ENCODE measurements at regions not wholly inside any gene's neighbourhood (a gene's known extent, or its start where the extent isn't known, plus 50 kb on each side); places are given as distances from the start of the nearest gene placed in this dataset.

DNA sequence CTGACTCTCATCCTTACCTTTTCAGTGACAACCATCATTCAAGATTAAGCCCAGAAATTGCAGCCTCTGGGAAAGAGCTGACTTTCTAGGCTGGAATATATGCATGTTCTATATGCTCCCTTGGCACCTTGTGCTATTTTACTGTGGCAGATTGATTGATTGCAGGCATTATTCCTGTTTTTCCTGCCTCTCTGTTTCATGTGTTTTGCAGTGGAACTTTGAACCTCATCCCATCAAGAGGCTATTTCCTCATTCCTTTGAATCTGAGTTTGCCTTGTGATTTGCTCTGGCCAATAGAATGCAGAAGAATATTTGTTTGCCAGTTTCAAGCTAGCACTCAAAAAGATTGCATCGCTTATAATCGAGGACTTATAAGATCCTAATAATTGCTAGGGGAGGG lies 174.8 kb upstream of the DCN start:
- no peak for DNase-seq
- Mint-ChIP-seq H3K27ac (no peak overlapping the region), H3K36me3 (ENCODE audit: low read depth) (no peaks in the 10 kb centered on the region), H3K9me3 (no peaks in the 10 kb centered on the region), H3K27me3 (peaks cover 6% of the 10 kb centered on the region), H3K4me3 (no peak overlapping the region), H3K4me1 (peaks cover 4% of the 10 kb centered on the region)
- ChIA-PET POLR2A (no interaction called here), CTCF (no interaction called here)

DNA sequence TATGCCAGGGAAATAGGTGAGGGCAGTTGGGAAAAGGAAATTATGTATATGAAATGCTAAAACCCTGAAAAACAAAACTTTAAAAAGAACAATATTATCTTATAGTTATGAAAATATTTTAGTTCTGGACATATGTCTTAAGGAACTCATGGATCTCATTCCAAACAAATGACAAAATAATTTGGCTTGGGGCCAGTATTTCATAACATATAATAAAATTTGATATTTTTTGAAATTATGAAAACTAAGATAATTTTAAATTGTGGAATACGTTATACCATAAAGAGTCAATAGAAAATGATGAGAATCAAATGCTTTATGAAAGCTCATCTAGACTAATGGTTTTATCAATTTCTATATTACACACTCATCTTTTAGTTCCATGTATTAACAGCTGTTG lies 173.8 kb upstream of the DCN start:
- H3K27me3 Mint-ChIP-seq: peaks cover 11% of the 10 kb centered on the region
- H3K9me3 Mint-ChIP-seq: peaks cover 2% of the 10 kb centered on the region
- H3K4me1 Mint-ChIP-seq: no peaks in the 10 kb centered on the region
- POLR2A ChIA-PET: no interaction called here
- DNase-seq: no peak
- H3K36me3 Mint-ChIP-seq (ENCODE audit: low read depth): no peaks in the 10 kb centered on the region
- H3K27ac Mint-ChIP-seq: no peak overlapping the region
- H3K4me3 Mint-ChIP-seq: no peak overlapping the region
- CTCF ChIA-PET: no interaction called here

DNA sequence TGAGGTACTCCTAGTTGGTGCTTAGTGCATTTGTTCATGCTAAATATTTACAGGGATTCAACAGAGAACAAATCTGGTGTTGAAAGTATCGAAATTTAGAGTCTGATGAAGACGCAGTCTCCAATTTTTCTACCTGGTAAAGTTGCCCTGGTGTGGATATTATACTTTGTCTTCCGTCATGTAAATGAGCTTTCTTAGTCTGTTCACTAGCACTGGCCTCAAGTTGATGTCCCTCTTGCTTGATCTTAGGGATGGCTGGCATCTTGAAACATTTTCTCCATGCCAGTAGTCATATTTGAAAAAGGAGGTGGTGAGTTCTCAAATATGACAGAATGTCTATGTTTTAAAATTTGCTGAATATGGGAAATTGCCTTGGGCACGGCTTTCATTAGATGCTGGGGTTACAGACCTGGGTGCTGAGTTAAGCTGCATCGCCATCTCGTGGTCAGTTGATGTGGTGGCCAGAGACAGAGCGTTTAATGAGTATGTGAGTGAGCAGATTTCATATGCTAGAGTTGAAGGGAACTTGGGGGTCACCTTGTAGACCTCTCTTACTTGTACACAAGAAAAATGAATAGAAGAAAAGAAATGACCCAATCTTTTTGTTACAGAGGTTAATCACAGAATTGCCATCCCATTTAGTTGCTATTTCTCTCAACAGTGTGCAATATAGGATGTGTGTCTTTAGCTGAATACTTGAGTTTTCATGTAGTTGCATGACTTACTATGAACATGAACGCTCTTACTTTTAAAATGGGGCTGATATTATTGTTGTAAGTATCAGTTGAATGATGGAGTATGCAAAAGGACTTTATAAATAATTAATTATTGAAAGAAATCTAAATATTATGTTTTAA lies 172.8 kb upstream of the DCN start:
- Mint-ChIP-seq H3K4me1 (no peaks in the 10 kb centered on the region), H3K9me3 (peaks cover 2% of the 10 kb centered on the region), H3K4me3 (no peak overlapping the region), H3K36me3 (ENCODE audit: low read depth) (no peaks in the 10 kb centered on the region), H3K27ac (no peak overlapping the region), H3K27me3 (peaks cover 9% of the 10 kb centered on the region)
- peak; percentile 48 for DNase-seq
- CTCF ChIA-PET: no interaction called here
- POLR2A ChIA-PET: no interaction called here

- Mint-ChIP-seq H3K4me1 (no peaks in the 10 kb centered on the region), H3K36me3 (ENCODE audit: low read depth) (no peaks in the 10 kb centered on the region), H3K9me3 (peaks cover 2% of the 10 kb centered on the region), H3K4me3 (no peak overlapping the region), H3K27me3 (peaks cover 10% of the 10 kb centered on the region), H3K27ac (no peak overlapping the region)
- no peak for DNase-seq
- ChIA-PET POLR2A (no interaction called here), CTCF (no interaction called here)
Observed at GRCh38 chr12:91353266-91353665, 170.6 kb upstream of the DCN start.

DNA sequence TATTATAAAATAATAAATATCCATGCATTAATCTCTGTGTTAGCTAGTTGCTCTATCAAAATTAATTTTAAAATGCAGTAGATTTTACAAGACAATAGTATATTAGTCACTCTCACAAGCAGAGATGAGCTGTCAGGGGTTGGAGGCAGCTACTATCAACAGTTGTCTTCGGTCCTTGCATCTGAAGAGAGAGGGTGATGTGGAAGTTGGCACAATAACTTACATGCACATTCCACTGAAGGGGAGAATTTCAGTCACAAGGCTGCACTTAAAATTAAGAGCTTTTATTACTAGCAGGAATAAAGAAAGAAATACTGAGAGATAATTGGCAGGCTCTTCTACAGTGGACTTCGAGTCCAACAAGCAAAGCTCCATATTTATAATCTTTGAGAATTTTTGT lies 166.9 kb upstream of the DCN start:
- Mint-ChIP-seq H3K27ac (no peak overlapping the region), H3K36me3 (ENCODE audit: low read depth) (no peaks in the 10 kb centered on the region), H3K4me1 (no peaks in the 10 kb centered on the region), H3K9me3 (peaks cover 2% of the 10 kb centered on the region), H3K4me3 (no peak overlapping the region), H3K27me3 (peaks cover 8% of the 10 kb centered on the region)
- CTCF ChIA-PET: no interaction called here
- no peak for DNase-seq
- POLR2A ChIA-PET: no interaction called here

DNA sequence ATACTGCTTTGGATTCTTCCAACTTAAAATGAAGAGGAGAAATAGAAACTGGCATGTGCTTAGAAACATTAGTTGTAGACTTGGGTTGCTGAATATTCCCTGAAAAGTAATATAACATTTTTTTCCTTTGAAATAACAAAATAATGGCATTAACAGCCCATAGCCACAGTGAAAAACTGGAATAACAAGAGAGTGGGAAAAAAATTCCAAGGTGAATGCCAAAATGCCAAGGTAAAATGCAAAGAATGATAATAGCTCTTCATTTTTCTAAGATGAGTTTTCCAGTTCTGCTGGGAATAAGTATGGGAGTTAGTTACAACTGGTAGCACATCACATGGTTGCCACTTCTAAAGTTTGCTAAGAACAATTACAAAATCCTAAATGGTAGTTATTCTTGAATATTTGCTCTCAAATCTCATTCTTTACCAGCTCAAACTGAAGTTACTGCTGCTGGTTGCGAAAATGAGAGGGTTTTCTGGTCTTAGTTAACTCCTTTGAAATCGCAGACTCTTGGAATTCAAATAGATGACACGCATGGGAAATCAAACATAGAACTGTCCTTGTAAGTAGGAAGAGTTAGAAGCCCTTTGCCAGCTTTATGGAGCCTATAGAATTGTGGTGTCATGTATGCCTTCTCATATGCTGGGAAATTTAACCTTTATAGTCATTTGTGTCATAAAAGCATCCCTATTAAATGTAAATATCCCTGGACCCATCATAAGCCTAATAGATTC lies 165.0 kb upstream of the DCN start:
- ChIA-PET CTCF (no interaction called here), POLR2A (no interaction called here)
- Mint-ChIP-seq H3K4me1 (no peaks in the 10 kb centered on the region), H3K4me3 (no peak overlapping the region), H3K36me3 (ENCODE audit: low read depth) (no peaks in the 10 kb centered on the region), H3K27ac (no peak overlapping the region), H3K9me3 (peaks cover 2% of the 10 kb centered on the region), H3K27me3 (peaks cover 8% of the 10 kb centered on the region)
- no peak for DNase-seq

- Mint-ChIP-seq H3K27ac (no peak overlapping the region), H3K36me3 (ENCODE audit: low read depth) (no peaks in the 10 kb centered on the region), H3K4me3 (no peak overlapping the region), H3K4me1 (no peaks in the 10 kb centered on the region), H3K9me3 (peaks cover 1% of the 10 kb centered on the region), H3K27me3 (peaks cover 7% of the 10 kb centered on the region)
- DNase-seq: no peak
- POLR2A ChIA-PET: no interaction called here
- CTCF ChIA-PET: no interaction called here
Observed at GRCh38 chr12:91346827-91347226, 164.2 kb upstream of the DCN start.

GRCh38 chr12:91344408-91344807 lies 161.8 kb upstream of the DCN start:
- Mint-ChIP-seq H3K27ac (no peak overlapping the region), H3K9me3 (no peaks in the 10 kb centered on the region), H3K4me1 (no peaks in the 10 kb centered on the region), H3K27me3 (peaks cover 5% of the 10 kb centered on the region), H3K36me3 (ENCODE audit: low read depth) (no peaks in the 10 kb centered on the region), H3K4me3 (no peak overlapping the region)
- ChIA-PET POLR2A (no interaction called here), CTCF (no interaction called here)
- no peak for DNase-seq

DNA sequence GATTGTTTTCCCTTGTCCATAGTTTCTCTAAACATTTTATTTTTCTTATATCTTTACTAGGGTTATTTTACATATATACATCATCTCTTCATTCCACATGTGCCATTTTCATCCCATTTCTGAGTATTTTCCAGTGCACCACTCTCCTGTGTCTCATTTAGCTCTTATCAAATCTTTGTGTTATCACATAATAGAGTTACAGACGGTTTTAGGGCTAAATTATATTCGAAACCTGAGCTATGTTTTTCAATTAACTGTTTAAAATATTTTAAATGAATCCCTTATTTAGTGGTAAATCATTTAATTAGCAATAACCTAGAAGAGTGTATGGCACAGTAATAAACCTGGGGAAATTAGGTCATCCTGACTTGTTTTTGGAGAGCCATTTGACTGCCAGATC lies 160.4 kb upstream of the DCN start:
- no peak overlapping the region for H3K4me3 Mint-ChIP-seq
- no peaks in the 10 kb centered on the region for H3K4me1 Mint-ChIP-seq
- CTCF ChIA-PET: no interaction called here

DNA sequence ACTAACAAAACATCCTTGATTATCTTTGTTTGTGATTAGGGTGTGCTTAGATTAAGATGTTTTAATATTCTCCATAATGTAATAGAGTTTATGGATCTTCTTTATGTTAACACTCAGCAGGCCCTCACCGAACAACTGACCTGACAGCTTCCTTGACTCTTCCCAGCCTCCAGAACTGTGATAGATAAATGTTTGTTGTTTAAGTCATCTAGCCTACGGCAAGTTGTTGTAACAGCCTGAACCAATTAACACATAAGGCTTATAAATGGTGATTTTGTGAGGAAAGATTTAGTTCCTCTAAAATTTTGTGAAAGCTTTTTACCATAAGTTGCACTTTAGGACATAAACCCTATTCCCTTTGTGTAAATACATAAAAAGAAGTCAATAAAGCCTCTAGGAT lies 156.5 kb upstream of the DCN start:
- no peak for DNase-seq
- Mint-ChIP-seq H3K4me3 (no peak overlapping the region), H3K36me3 (ENCODE audit: low read depth) (no peaks in the 10 kb centered on the region), H3K9me3 (no peaks in the 10 kb centered on the region), H3K27me3 (peaks cover 15% of the 10 kb centered on the region), H3K27ac (no peak overlapping the region), H3K4me1 (no peaks in the 10 kb centered on the region)
- ChIA-PET POLR2A (no interaction called here), CTCF (no interaction called here)

More for the DNA sequence above, 160.4 kb upstream of the DCN start:
- no peak for DNase-seq
- no peak overlapping the region for H3K27ac Mint-ChIP-seq
- peaks cover 5% of the 10 kb centered on the region for H3K27me3 Mint-ChIP-seq
- H3K36me3 Mint-ChIP-seq (ENCODE audit: low read depth): no peaks in the 10 kb centered on the region
- POLR2A ChIA-PET: no interaction called here
- no peaks in the 10 kb centered on the region for H3K9me3 Mint-ChIP-seq

GRCh38 chr12:91335699-91336098 lies 153.1 kb upstream of the DCN start:
- Mint-ChIP-seq H3K4me1 (no peaks in the 10 kb centered on the region), H3K4me3 (no peak overlapping the region), H3K9me3 (no peaks in the 10 kb centered on the region), H3K27me3 (peaks cover 18% of the 10 kb centered on the region), H3K27ac (no peak overlapping the region), H3K36me3 (ENCODE audit: low read depth) (no peaks in the 10 kb centered on the region)
- no peak for DNase-seq
- CTCF ChIA-PET: interaction anchor here (1.0 kb wide), 1 partner anchor 11 kb away, joined by 3 read pairs; no protein-coding TSS in a partner anchor
- POLR2A ChIA-PET: interaction anchor here (0.6 kb wide), 1 partner anchor 55 kb away, joined by 3 read pairs; no protein-coding TSS in a partner anchor

- POLR2A ChIA-PET: no interaction called here
- H3K27ac Mint-ChIP-seq: no peak overlapping the region
- no peaks in the 10 kb centered on the region for H3K36me3 Mint-ChIP-seq (ENCODE audit: low read depth)
- H3K27me3 Mint-ChIP-seq: peaks cover 14% of the 10 kb centered on the region
- no peak overlapping the region for H3K4me3 Mint-ChIP-seq
- CTCF ChIA-PET: no interaction called here
- H3K4me1 Mint-ChIP-seq: no peaks in the 10 kb centered on the region
- H3K9me3 Mint-ChIP-seq: no peaks in the 10 kb centered on the region
- DNase-seq: no peak
Observed at GRCh38 chr12:91333966-91334365, 151.3 kb upstream of the DCN start.

- CTCF ChIA-PET: no interaction called here
- no peaks in the 10 kb centered on the region for H3K4me1 Mint-ChIP-seq
- DNase-seq: no peak
Observed at GRCh38 chr12:91332302-91332701, 149.7 kb upstream of the DCN start.

GRCh38 chr12:91331371-91331770 lies 148.8 kb upstream of the DCN start:
- H3K27me3 Mint-ChIP-seq: peaks cover 8% of the 10 kb centered on the region
- no peaks in the 10 kb centered on the region for H3K9me3 Mint-ChIP-seq
- ChIA-PET CTCF (no interaction called here), POLR2A (no interaction called here)
- H3K36me3 Mint-ChIP-seq (ENCODE audit: low read depth): no peaks in the 10 kb centered on the region
- DNase-seq: no peak
- H3K4me3 Mint-ChIP-seq: no peak overlapping the region
- H3K27ac Mint-ChIP-seq: no peak overlapping the region
- H3K4me1 Mint-ChIP-seq: no peaks in the 10 kb centered on the region

More at GRCh38 chr12:91332302-91332701, 149.7 kb upstream of the DCN start:
- Mint-ChIP-seq H3K4me3 (no peak overlapping the region), H3K9me3 (no peaks in the 10 kb centered on the region), H3K27me3 (peaks cover 10% of the 10 kb centered on the region), H3K36me3 (ENCODE audit: low read depth) (no peaks in the 10 kb centered on the region), H3K27ac (no peak overlapping the region)
- POLR2A ChIA-PET: no interaction called here

Data from activated CD4-positive, alpha-beta T cell treated with anti-CD3 and anti-CD28 coated beads, Interleukin-2, amount 10 ng/mL, durations not matched to agents 7 days and 5 days (primary cell).